ENCODE measurements at regions not wholly inside any gene's neighbourhood (a gene's known extent, or its start where the extent isn't known, plus 50 kb on each side); places are given as distances from the start of the nearest gene placed in this dataset.

DNA sequence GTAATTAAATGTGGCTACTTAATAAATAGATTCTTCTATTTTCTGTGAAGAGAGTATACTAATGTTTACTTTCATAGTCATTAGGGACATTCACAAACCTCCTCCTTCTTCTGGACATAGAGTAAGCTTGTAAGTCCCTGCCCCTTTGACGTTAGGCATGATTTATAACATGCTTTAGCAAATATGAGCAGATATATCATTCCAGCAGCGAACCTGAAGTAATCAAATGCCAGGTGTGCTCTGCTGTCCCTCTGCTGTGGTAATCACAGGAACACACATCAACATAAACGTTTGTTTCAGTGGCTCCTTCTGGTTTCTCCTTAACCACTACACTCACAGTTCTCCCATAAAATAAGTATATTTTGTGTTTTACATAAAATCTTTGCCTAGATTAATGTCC is 961.8 kb downstream of the FLRT2 start:
- Histone ChIP-seq H3K9me3 (ENCODE audit: low read length) (no peaks in the 10 kb centered on the region), H3K27ac (ENCODE audit: extremely low read length, insufficient read depth, low read length) (no peak overlapping the region), H3K36me3 (replicated peaks in 1 of 2; ENCODE audit: control insufficient read depth in 1 of 2, insufficient read depth in 2 of 2, low read length in 2 of 2) (no peaks in the 10 kb centered on the region), H3K4me2 (ENCODE audit: low read depth, low read length) (no peak overlapping the region), H3K4me1 (ENCODE audit: insufficient read depth, low read length) (no peaks in the 10 kb centered on the region), H4K20me1 (ENCODE audit: insufficient read depth, low read length) (no peaks in the 10 kb centered on the region), H3K79me2 (ENCODE audit: insufficient read depth, low read length) (no peaks in the 10 kb centered on the region), H2AFZ (ENCODE audit: low read length) (no peak overlapping the region), H3K9ac (ENCODE audit: insufficient read depth, low read depth, low read length) (no peak overlapping the region), H3K27me3 (ENCODE audit: control insufficient read depth in 1 of 2, insufficient read depth in 2 of 2, low read length in 2 of 2) (no peaks in the 10 kb centered on the region), H3K4me3 (replicated peaks in 1 of 3; ENCODE audit: insufficient read depth in 1 of 3, low read depth in 2 of 3, low read length in 3 of 3) (no peak overlapping the region)
- intact Hi-C loops (cut with micrococcal nuclease; ENCODE audit: unreplicated experiment): no loop called here
- 0% methylated on average over 3 of the region's 3 CpGs for WGBS (ENCODE audit: low lambda C conversion rate)
- in situ Hi-C loops (cut with HindIII; ENCODE audit: extremely low pct_ligation_motif_present, low pct_unique_long_range_greater_than_20kb): no loop called here
- POLR2A ChIA-PET: no interaction called here
- DNase-seq (ENCODE audit: low spot score) (no peak), ATAC-seq (no peak), FAIRE-seq (no peak)
- BruUV-seq (replicated peaks): no TSS peak
- CTCF ChIA-PET (ENCODE audit: low intra/inter-chr PET ratio, low total read pairs): no interaction called here
- TF ChIP-seq ZBTB37 (CRISPR knock-in tag; IDR thresholded peaks at IDR 0.05): no peak
- no peak for TF ChIP-seq ZNF556 (CRISPR knock-in tag; IDR thresholded peaks at IDR 0.05; ENCODE audit: borderline replicate concordance)
- TF ChIP-seq, protein P1, sequence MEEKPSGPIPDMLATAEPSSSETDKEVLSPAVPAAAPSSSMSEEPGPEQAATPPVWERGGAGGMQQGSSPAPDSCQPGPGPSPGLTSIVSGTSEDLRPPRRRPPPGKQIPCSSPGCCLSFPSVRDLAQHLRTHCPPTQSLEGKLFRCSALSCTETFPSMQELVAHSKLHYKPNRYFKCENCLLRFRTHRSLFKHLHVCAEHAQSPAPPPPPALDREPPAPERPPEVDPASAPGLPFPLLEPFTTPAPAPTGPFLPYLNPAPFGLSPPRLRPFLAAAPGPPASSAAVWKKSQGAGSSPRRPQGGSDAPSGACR (CRISPR knock-in tag; IDR thresholded peaks at IDR 0.05): no peak
- TF ChIP-seq HMGA1 (CRISPR knock-in tag; conservative IDR thresholded peaks at IDR 0.05): no peak
- TF ChIP-seq ZNF746 (CRISPR knock-in tag; IDR thresholded peaks at IDR 0.05): no peak
- no peak for TF ChIP-seq PBX3 (CRISPR knock-in tag; IDR thresholded peaks at IDR 0.05; ENCODE audit: borderline replicate concordance)
